OCI-LY3 (cell line): ENCODE measurements at regions not wholly inside any gene's neighbourhood (a gene's known extent, or its start where the extent isn't known, plus 50 kb on each side); places are given as distances from the start of the nearest gene placed in this dataset.

Source experiments
- CTCF ChIP-seq: fragments of 200-600, 300-600 bp; sonication (generic); IDR thresholded peaks from 2 replicates; pipeline ENCODE4 v1.5.1; 2014; ENCODE audit warnings: antibody characterized with exemption, low read length, low read depth
- EZH2phosphoT487 ChIP-seq: fragments of 200-600 bp; shearing (Covaris generic); IDR thresholded peaks from 2 replicates; pipeline ENCODE4 v1.6.1; 2018; ENCODE audit warnings: antibody characterized with exemption, mixed run types, low read depth

DNA sequence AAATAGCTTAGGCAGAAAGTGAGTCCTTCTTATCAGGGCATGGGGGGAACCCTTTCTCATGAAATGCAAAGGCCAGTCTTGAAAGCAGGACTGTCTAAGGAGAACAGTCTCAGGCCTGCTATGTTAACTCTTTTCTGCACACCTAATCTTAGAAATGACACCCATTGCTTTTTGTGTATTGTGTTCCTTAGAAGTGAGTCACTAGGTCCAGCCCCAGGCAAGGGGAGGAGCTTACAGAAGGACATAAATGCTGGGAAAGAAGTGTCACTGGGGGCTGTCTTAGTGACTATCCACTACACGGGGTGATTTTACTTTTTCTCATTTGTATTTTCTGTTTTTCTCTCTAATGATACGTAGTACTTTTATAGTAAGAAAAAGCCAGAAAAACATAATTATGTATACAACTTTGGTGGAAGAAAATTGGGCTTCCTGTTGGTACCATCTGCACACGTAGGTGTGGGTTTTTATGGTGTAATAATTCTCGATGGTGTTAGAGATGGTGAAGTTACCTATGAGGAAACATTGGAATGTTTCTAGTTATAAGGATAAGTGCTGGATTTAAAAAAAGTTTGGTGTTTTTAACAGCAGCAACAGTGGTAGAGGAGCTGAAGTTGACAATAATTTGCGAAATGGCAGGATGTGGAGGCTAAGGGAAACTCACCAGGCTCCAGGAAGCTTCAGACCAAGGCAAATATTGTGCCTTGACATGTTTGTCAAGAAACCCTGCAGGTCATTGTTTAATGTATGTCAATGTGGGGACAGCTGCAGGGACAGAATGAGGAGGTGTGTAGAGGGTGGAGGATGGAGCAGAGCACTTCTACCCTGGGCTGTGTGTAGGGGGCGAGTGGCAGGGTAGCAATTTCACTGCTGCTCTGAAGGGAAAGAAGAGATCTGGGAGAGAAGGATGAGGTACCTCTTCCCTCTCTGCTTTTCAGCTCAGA, 214.9 kb downstream of the KTN1 start:
- TF ChIP-seq CTCF: no peak
- no peak for TF ChIP-seq EZH2phosphoT487
